ENCODE measurements at regions not wholly inside any gene's neighbourhood (a gene's known extent, or its start where the extent isn't known, plus 50 kb on each side); places are given as distances from the start of the nearest gene placed in this dataset.

DNA sequence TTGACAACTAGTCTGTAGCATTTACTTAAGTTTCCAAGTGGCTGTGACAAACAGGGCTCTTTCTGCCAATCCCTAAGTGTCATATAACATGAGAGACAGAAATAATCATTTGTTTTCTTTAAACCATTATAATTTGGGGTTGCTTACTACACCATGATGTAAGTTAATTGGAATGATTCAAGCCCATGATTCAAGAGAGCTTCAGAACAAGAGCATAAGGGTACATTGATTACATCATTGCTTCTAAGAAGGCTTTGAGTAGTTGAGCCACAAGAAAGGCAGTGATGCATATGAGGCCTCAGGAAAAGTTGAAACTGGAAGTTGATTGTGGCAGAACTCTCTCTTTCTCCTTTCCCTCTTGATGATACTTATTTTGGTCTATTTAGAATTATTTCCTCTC, 444.0 kb downstream of the CCER1 start:
- CTCF ChIA-PET: no interaction called here

DNA sequence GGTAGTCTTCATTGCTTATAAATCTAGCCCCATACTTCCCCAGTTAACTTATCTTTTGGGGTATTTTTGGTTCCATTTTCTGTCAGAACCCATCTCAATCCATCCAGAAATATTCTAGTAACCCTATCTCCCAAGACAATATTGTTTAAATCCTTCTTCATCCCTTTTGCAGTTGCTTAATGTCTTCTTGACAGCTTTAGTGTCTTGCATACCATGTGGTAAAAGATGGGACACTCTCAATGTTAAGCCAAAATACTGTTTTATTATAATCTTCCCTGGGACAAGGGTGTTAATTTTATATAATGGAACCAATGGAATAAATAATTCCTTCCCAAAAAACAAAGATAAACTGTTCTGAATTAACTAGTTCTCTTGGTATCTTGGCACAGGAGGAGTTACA, 450.2 kb downstream of the CCER1 start:
- no TSS peak for BruUV-seq (replicated peaks)
- Histone ChIP-seq H3K27me3 (replicated peaks in 1 of 2; ENCODE audit: control insufficient read depth in 2 of 2, insufficient read depth in 2 of 2, low read length in 1 of 2) (no peaks in the 10 kb centered on the region), H3K9ac (ENCODE audit: control insufficient read depth, insufficient read depth, low read length) (no peak overlapping the region), H3K27ac (ENCODE audit: control insufficient read depth, insufficient read depth) (no peak overlapping the region), H2AFZ (ENCODE audit: control insufficient read depth, low read depth, low read length) (no peak overlapping the region), H3K79me2 (ENCODE audit: control insufficient read depth, insufficient read depth, low read length) (no peaks in the 10 kb centered on the region), H3K9me3 (replicated peaks; ENCODE audit: control insufficient read depth, insufficient read depth, low read length) (no peaks in the 10 kb centered on the region), H3K4me2 (ENCODE audit: control insufficient read depth, insufficient read depth) (no peak overlapping the region), H3K4me1 (ENCODE audit: control insufficient read depth, insufficient read depth, low read length) (no peaks in the 10 kb centered on the region), H4K20me1 (ENCODE audit: control insufficient read depth, insufficient read depth) (no peaks in the 10 kb centered on the region), H3K4me3 (no peak overlapping the region), H3K36me3 (ENCODE audit: control insufficient read depth in 2 of 2, insufficient read depth in 2 of 2, low read length in 1 of 2) (no peaks in the 10 kb centered on the region)
- CTCF ChIA-PET: no interaction called here
- no peak for ATAC-seq
- TF ChIP-seq YBX1 (IDR thresholded peaks at IDR 0.05): no peak
- no peak for TF ChIP-seq ATF7 (IDR thresholded peaks at IDR 0.05; ENCODE audit: low read depth)
- no peak for TF ChIP-seq TARDBP (IDR thresholded peaks at IDR 0.05; ENCODE audit: borderline replicate concordance)
- TF ChIP-seq STAT1 (conservative IDR thresholded peaks at IDR 0.05): no peak
- no peak for TF ChIP-seq POU2F2 (IDR thresholded peaks at IDR 0.05; ENCODE audit: borderline replicate concordance, low read depth, low read length)
- no peak for TF ChIP-seq NR2C1 (IDR thresholded peaks at IDR 0.05)
- TF ChIP-seq NFYA (IDR thresholded peaks at IDR 0.05; ENCODE audit: borderline replicate concordance, low read depth, low read length): no peak
- TF ChIP-seq FOXM1 (IDR thresholded peaks at IDR 0.05; ENCODE audit: low read depth, low read length): no peak
- TF ChIP-seq SMAD1 (IDR thresholded peaks at IDR 0.05; ENCODE audit: low read depth, partially characterized antibody): no peak
- no peak for TF ChIP-seq IKZF2 (IDR thresholded peaks at IDR 0.05)
- TF ChIP-seq NFIC (IDR thresholded peaks at IDR 0.05; ENCODE audit: low read depth, low read length): no peak
- TF ChIP-seq RBBP5 (conservative IDR thresholded peaks at IDR 0.05): no peak
- TF ChIP-seq, protein P1, sequence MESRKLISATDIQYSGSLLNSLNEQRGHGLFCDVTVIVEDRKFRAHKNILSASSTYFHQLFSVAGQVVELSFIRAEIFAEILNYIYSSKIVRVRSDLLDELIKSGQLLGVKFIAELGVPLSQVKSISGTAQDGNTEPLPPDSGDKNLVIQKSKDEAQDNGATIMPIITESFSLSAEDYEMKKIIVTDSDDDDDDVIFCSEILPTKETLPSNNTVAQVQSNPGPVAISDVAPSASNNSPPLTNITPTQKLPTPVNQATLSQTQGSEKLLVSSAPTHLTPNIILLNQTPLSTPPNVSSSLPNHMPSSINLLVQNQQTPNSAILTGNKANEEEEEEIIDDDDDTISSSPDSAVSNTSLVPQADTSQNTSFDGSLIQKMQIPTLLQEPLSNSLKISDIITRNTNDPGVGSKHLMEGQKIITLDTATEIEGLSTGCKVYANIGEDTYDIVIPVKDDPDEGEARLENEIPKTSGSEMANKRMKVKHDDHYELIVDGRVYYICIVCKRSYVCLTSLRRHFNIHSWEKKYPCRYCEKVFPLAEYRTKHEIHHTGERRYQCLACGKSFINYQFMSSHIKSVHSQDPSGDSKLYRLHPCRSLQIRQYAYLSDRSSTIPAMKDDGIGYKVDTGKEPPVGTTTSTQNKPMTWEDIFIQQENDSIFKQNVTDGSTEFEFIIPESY (IDR thresholded peaks at IDR 0.05): no peak
- TF ChIP-seq EZH2 (IDR thresholded peaks at IDR 0.05; ENCODE audit: borderline replicate concordance, control insufficient read depth, low read depth, low read length): no peak
- no peak for TF ChIP-seq RCOR1 (conservative IDR thresholded peaks at IDR 0.05; ENCODE audit: low read depth, low read length)
- no peak for TF ChIP-seq HDAC2 (IDR thresholded peaks at IDR 0.05)
- POLR2A ChIA-PET: no interaction called here
- DNase-seq (ENCODE audit: low read depth, low spot score): no peak
- RAD21 ChIA-PET (ENCODE audit: unreplicated experiment): no interaction called here
- SMC1A ChIA-PET (ENCODE audit: uncharacterized antibody, unreplicated experiment): interaction anchor here (1.2 kb wide), 1 partner anchor 11 kb away, joined by 5 read pairs; no protein-coding TSS in a partner anchor
- no peak for FAIRE-seq
- intact Hi-C loops (cut with micrococcal nuclease; ENCODE audit: unreplicated experiment) (no loop called here), in situ Hi-C loops (cut with MboI) (no loop called here)

More for the DNA sequence above, 444.0 kb downstream of the CCER1 start:
- no peak overlapping the region for H3K9ac ChIP-seq (ENCODE audit: control insufficient read depth, insufficient read depth, low read length)
- H3K4me2 ChIP-seq (ENCODE audit: control insufficient read depth, insufficient read depth): no peak overlapping the region
- H3K9me3 ChIP-seq (replicated peaks; ENCODE audit: control insufficient read depth, insufficient read depth, low read length): no peaks in the 10 kb centered on the region; the same call in 2 of the 3 replicates
- in situ Hi-C loops (cut with MboI) (no loop called here), intact Hi-C loops (cut with micrococcal nuclease; ENCODE audit: unreplicated experiment) (no loop called here)
- POLR2A ChIA-PET: no interaction called here
- no peak for TF ChIP-seq CREB1 (IDR thresholded peaks at IDR 0.05; ENCODE audit: low read depth)
- no peak for TF ChIP-seq FOXM1 (IDR thresholded peaks at IDR 0.05; ENCODE audit: low read depth, low read length)
- no peak for DNase-seq (ENCODE audit: low read depth, low spot score)
- no peaks in the 10 kb centered on the region for H3K36me3 ChIP-seq (ENCODE audit: control insufficient read depth in 2 of 2, insufficient read depth in 2 of 2, low read length in 1 of 2)
- H3K4me1 ChIP-seq (ENCODE audit: control insufficient read depth, insufficient read depth, low read length): peaks cover 5% of the 10 kb centered on the region; the same call in 1 of the 2 replicates
- SMC1A ChIA-PET (ENCODE audit: uncharacterized antibody, unreplicated experiment): no interaction called here
- H3K4me3 ChIP-seq: no peak overlapping the region
- no peaks in the 10 kb centered on the region for H3K79me2 ChIP-seq (ENCODE audit: control insufficient read depth, insufficient read depth, low read length)
- RAD21 ChIA-PET (ENCODE audit: unreplicated experiment): no interaction called here
- no TSS peak for BruUV-seq (replicated peaks)
- no peaks in the 10 kb centered on the region for H3K27me3 ChIP-seq (replicated peaks in 1 of 2; ENCODE audit: control insufficient read depth in 2 of 2, insufficient read depth in 2 of 2, low read length in 1 of 2)
- no peak for ATAC-seq
- no peak for FAIRE-seq
- H3K27ac ChIP-seq (ENCODE audit: control insufficient read depth, insufficient read depth): no peak overlapping the region
- H2AFZ ChIP-seq (ENCODE audit: control insufficient read depth, low read depth, low read length): no peak overlapping the region
- H4K20me1 ChIP-seq (ENCODE audit: control insufficient read depth, insufficient read depth): no peaks in the 10 kb centered on the region

Data from GM12878 (cell line).